ENCODE measurements at regions not wholly inside any gene's neighbourhood (a gene's known extent, or its start where the extent isn't known, plus 50 kb on each side); places are given as distances from the start of the nearest gene placed in this dataset.
"Not testable (repeated sequence)": the region's sequence is repeated elsewhere in the genome, so short reads cannot be mapped to it uniquely, and the experiment has no call there.

GRCh38 chr12:75614396-75614795 is 103.0 kb upstream of the KRR1 start:
- TF ChIP-seq POLR2A, POLR2AphosphoS5 (IDR thresholded peaks at IDR 0.05; ENCODE audit: low read depth, low read length): not testable (repeated sequence)

Data from GM12892 (cell line).